WTC11 (cell line): ENCODE measurements at regions not wholly inside any gene's neighbourhood (a gene's known extent, or its start where the extent isn't known, plus 50 kb on each side); places are given as distances from the start of the nearest gene placed in this dataset.

Source experiments
- ATAC-seq: fragments of 200-7000 bp; cut with Tn5 transposase; 2 replicates; pipeline ENCODE4 v1.10.0; 2021; ENCODE audit warnings: mild to moderate bottlenecking, moderate library complexity
- CTCF ChIA-PET: fragments of 300-600 bp; sonication (Branson Sonifier 250); formaldehyde crosslinking; loops from one replicate; lab custom pipeline; 2021; ENCODE audit warnings: antibody characterized with exemption; lab: Charles Lee
- POLR2A ChIA-PET: fragments of 350-600 bp; sonication (Branson Sonifier 250); formaldehyde crosslinking; loops from one replicate; lab custom pipeline; 2021; ENCODE audit warnings: antibody characterized with exemption; lab: Charles Lee
- DNase-seq: peaks from one replicate; pipeline ENCODE4 v3.0.0; 2021; ENCODE audit warnings: low spot score
- H3K27ac Mint-ChIP-seq: 2 replicates; pipeline ENCODE4 v1.8.0; 2021; ENCODE audit warnings: mixed read lengths
- H3K27me3 Mint-ChIP-seq: 2 replicates; pipeline ENCODE4 v1.8.0; 2021; ENCODE audit warnings: low read depth, mild to moderate bottlenecking, moderate library complexity, mixed read lengths
- H3K36me3 Mint-ChIP-seq: 2 replicates; pipeline ENCODE4 v1.8.0; 2021; ENCODE audit warnings: mixed read lengths
- H3K4me1 Mint-ChIP-seq: 2 replicates; pipeline ENCODE4 v1.8.0; 2022; ENCODE audit warnings: mixed read lengths
- H3K4me3 Mint-ChIP-seq: 2 replicates; pipeline ENCODE4 v1.8.0; 2021; ENCODE audit warnings: mild to moderate bottlenecking, moderate library complexity, mixed read lengths
- H3K9me3 Mint-ChIP-seq: 2 replicates; pipeline ENCODE4 v1.8.0; 2021; ENCODE audit warnings: mixed read lengths
- ATF1 ChIP-seq: sonication (generic); formaldehyde crosslinking; IDR thresholded peaks from 2 replicates; pipeline ENCODE4 v1.8.1; 2023; ENCODE audit warnings: mild to moderate bottlenecking, moderate library complexity, missing genetic modification reagents
- E2F5 ChIP-seq: sonication (generic); formaldehyde crosslinking; IDR thresholded peaks from 2 replicates; pipeline ENCODE4 v1.8.1; 2022; ENCODE audit warnings: mild to moderate bottlenecking, moderate library complexity, missing genetic modification reagents
- ERG ChIP-seq: fragments of 250-450 bp; sonication (Bioruptor Pico); IDR thresholded peaks from 2 replicates; pipeline ENCODE4 v1.8.0; 2021; ENCODE audit warnings: mild to moderate bottlenecking
- FOXK1 ChIP-seq: sonication (generic); formaldehyde crosslinking; IDR thresholded peaks from 2 replicates; pipeline ENCODE4 v1.8.0; 2022; ENCODE audit warnings: mild to moderate bottlenecking, moderate library complexity, missing genetic modification reagents
- MYBL2 ChIP-seq: sonication (generic); formaldehyde crosslinking; IDR thresholded peaks from 2 replicates; pipeline ENCODE4 v1.8.1; 2023; ENCODE audit warnings: mild to moderate bottlenecking, moderate library complexity, missing genetic modification reagents
- NFE2L1 ChIP-seq: sonication (generic); formaldehyde crosslinking; IDR thresholded peaks from 2 replicates; pipeline ENCODE4 v1.8.1; 2023; ENCODE audit warnings: missing genetic modification reagents
- NFYB ChIP-seq: sonication (generic); formaldehyde crosslinking; conservative IDR thresholded peaks from 2 replicates; pipeline ENCODE4 v1.8.0; 2022; ENCODE audit warnings: low read depth, missing genetic modification reagents
- NR2C2 ChIP-seq: sonication (generic); formaldehyde crosslinking; IDR thresholded peaks from 2 replicates; pipeline ENCODE4 v1.8.0; 2022; ENCODE audit warnings: mild to moderate bottlenecking, missing genetic modification reagents
- PRRX2 ChIP-seq: fragments of 250-450 bp; sonication (Bioruptor Pico); IDR thresholded peaks from 2 replicates; pipeline ENCODE4 v1.8.0; 2021; ENCODE audit warnings: mild to moderate bottlenecking
- SMAD3 ChIP-seq: sonication (generic); formaldehyde crosslinking; IDR thresholded peaks from 2 replicates; pipeline ENCODE4 v1.8.0; 2022; ENCODE audit warnings: missing genetic modification reagents, mild to moderate bottlenecking, borderline replicate concordance
- SOX15 ChIP-seq: fragments of 250-450 bp; sonication (Bioruptor Pico); IDR thresholded peaks from 2 replicates; pipeline ENCODE4 v1.9.0; 2021; ENCODE audit warnings: mild to moderate bottlenecking
- TP53 ChIP-seq: sonication (generic); formaldehyde crosslinking; IDR thresholded peaks from 2 replicates; pipeline ENCODE4 v1.8.1; 2023; ENCODE audit warnings: mild to moderate bottlenecking, missing genetic modification reagents
- USF1 ChIP-seq: sonication (generic); formaldehyde crosslinking; IDR thresholded peaks from 2 replicates; pipeline ENCODE4 v1.8.0; 2022; ENCODE audit warnings: mild to moderate bottlenecking, missing genetic modification reagents
- USF2 ChIP-seq: sonication (generic); formaldehyde crosslinking; IDR thresholded peaks from 2 replicates; pipeline ENCODE4 v1.8.1; 2023; ENCODE audit warnings: mild to moderate bottlenecking, missing genetic modification reagents, moderate library complexity
- ZNF138 ChIP-seq: sonication (generic); formaldehyde crosslinking; conservative IDR thresholded peaks from 2 replicates; pipeline ENCODE4 v1.8.1; 2022; ENCODE audit warnings: mild to moderate bottlenecking, moderate library complexity, missing genetic modification reagents
- ZNF232 ChIP-seq: sonication (generic); formaldehyde crosslinking; IDR thresholded peaks from 2 replicates; pipeline ENCODE4 v1.8.0; 2022; ENCODE audit warnings: mild to moderate bottlenecking, missing genetic modification reagents
- ZNF281 ChIP-seq: sonication (generic); formaldehyde crosslinking; IDR thresholded peaks from 2 replicates; pipeline ENCODE4 v1.8.0; 2023; ENCODE audit warnings: mild to moderate bottlenecking, missing genetic modification reagents
- ZNF512 ChIP-seq: sonication (generic); formaldehyde crosslinking; IDR thresholded peaks from 2 replicates; pipeline ENCODE4 v1.8.1; 2022; ENCODE audit warnings: missing genetic modification reagents, borderline replicate concordance
- ZNF532 ChIP-seq: fragments of 250-450 bp; sonication (Bioruptor Pico); IDR thresholded peaks from 2 replicates; pipeline ENCODE4 v1.9.0; 2021; ENCODE audit warnings: mild to moderate bottlenecking, borderline replicate concordance

GRCh38 chr7:25456467-25457171 is 228.3 kb upstream of the NPVF start (continued):
- TF ChIP-seq E2F5 = no peak
- no peak for TF ChIP-seq FOXK1 (CRISPR knock-in tag)

GRCh38 chr7:25459057-25459456 is 230.8 kb upstream of the NPVF start:
- DNase-seq (no peak), ATAC-seq (no peak)
- ChIA-PET POLR2A (no interaction called here), CTCF (interaction anchor here (1.2 to 1.9 kb wide), 2 partner anchors 110 to 279 kb away, joined by 4 to 11 read pairs; a partner anchor contains a TSS)
- Mint-ChIP-seq H3K27ac (no peak overlapping the region), H3K36me3 (no peaks in the 10 kb centered on the region), H3K4me3 (no peak overlapping the region), H3K4me1 (peaks cover 19% of the 10 kb centered on the region), H3K27me3 (no peaks in the 10 kb centered on the region; the same call in 1 of the 2 replicates), H3K9me3 (no peaks in the 10 kb centered on the region)
- TF ChIP-seq SOX15 = no peak
- no peak for TF ChIP-seq NFYB (CRISPR knock-in tag)
- no peak for TF ChIP-seq TP53 (CRISPR knock-in tag)
- TF ChIP-seq ZNF281 (CRISPR knock-in tag) = no peak
- TF ChIP-seq MYBL2 = no peak
- no peak for TF ChIP-seq ZNF512 (CRISPR knock-in tag)
- no peak for TF ChIP-seq SMAD3 (CRISPR knock-in tag)
- no peak for TF ChIP-seq NFE2L1 (CRISPR knock-in tag)
- no peak for TF ChIP-seq ERG (CRISPR knock-in tag)
- TF ChIP-seq ZNF532 (CRISPR knock-in tag) = no peak
- TF ChIP-seq ATF1 = no peak
- no peak for TF ChIP-seq NR2C2 (CRISPR knock-in tag)
- no peak for TF ChIP-seq USF1 (CRISPR knock-in tag)
- TF ChIP-seq USF2 (CRISPR knock-in tag) = no peak
- no peak for TF ChIP-seq ZNF232 (CRISPR knock-in tag)
- TF ChIP-seq E2F5 = no peak
- no peak for TF ChIP-seq ZNF138 (CRISPR knock-in tag)
- TF ChIP-seq PRRX2 (CRISPR knock-in tag) = no peak
